NB4 (cell line): ENCODE measurements at regions not wholly inside any gene's neighbourhood (a gene's known extent, or its start where the extent isn't known, plus 50 kb on each side); places are given as distances from the start of the nearest gene placed in this dataset.

ENCODE experiments used
- DNase-seq: peaks from one replicate; pipeline ENCODE4 v3.0.0; 2010; ENCODE audit warnings: low read depth
- H3K4me3 ChIP-seq: one replicate; pipeline ENCODE4 v1.5.1; 2011; ENCODE audit warnings: mild to moderate bottlenecking, low read depth, low read length, moderate library complexity
- MYC ChIP-seq: IDR thresholded peaks from 2 replicates; pipeline ENCODE4 v1.6.1; 2011; ENCODE audit warnings: low read depth, low read length
- POLR2A ChIP-seq: IDR thresholded peaks from 2 replicates; pipeline ENCODE4 v1.6.1; 2011; ENCODE audit warnings: mild to moderate bottlenecking; ENCODE audit not compliant: insufficient read length; ENCODE audit errors: extremely low read depth
- TF ChIP-seq, protein P1 (sequence below): IDR thresholded peaks from one replicate; pipeline ENCODE4 v1.5.1; 2012; ENCODE audit warnings: low read depth, low read length
- TF ChIP-seq, protein P2 (sequence below): IDR thresholded peaks from 2 replicates; pipeline ENCODE4 v1.6.1; 2011; ENCODE audit warnings: low read depth, low read length

DNA sequence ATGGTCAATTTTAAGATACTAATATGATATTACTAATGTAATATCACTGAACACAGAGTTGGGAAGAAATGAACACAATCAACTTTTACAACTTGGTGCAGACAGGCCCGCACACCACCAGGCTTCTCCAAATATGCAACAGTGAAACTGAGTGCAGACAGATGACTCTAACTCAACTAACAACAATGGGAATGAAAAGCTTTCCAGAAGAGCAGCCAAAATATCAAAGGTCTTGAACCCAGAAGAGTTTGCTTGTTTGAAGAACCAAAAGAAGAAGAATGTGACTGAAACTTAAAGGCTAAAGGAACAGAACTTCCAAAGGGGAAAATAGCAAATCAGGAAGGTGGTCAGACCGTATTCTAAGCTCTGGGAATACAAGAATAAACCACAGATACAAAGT lies 89.8 kb upstream of the COL11A1 start:
- H3K4me3 ChIP-seq = no peak overlapping the region
- TF ChIP-seq, protein P1, sequence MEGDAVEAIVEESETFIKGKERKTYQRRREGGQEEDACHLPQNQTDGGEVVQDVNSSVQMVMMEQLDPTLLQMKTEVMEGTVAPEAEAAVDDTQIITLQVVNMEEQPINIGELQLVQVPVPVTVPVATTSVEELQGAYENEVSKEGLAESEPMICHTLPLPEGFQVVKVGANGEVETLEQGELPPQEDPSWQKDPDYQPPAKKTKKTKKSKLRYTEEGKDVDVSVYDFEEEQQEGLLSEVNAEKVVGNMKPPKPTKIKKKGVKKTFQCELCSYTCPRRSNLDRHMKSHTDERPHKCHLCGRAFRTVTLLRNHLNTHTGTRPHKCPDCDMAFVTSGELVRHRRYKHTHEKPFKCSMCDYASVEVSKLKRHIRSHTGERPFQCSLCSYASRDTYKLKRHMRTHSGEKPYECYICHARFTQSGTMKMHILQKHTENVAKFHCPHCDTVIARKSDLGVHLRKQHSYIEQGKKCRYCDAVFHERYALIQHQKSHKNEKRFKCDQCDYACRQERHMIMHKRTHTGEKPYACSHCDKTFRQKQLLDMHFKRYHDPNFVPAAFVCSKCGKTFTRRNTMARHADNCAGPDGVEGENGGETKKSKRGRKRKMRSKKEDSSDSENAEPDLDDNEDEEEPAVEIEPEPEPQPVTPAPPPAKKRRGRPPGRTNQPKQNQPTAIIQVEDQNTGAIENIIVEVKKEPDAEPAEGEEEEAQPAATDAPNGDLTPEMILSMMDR = no peak
- TF ChIP-seq, protein P2, sequence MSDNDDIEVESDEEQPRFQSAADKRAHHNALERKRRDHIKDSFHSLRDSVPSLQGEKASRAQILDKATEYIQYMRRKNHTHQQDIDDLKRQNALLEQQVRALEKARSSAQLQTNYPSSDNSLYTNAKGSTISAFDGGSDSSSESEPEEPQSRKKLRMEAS = no peak
- TF ChIP-seq POLR2A (no peak), MYC (no peak)
- DNase-seq = no peak

DNA sequence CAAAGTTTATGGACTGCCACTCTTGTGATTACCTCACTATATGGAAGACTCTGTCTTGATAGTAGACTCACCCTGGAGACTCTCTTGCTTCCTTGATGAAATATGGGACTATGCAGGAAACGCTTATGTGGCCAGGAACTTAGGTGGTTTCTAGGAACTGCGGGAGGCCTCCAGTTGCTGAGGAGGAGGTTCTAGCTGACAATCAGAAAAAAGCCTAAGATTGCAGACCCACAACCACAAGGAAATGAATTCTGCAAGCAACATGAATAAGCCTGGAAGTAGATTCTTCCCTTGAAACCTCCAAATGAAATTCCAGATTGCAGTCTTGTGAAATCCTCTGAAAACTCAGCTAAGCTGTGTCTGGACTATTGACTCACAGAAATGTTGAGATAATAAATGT lies 88.9 kb upstream of the COL11A1 start:
- no peak for DNase-seq
- TF ChIP-seq MYC (no peak), POLR2A (no peak)
- TF ChIP-seq, protein P2 = no peak
- TF ChIP-seq, protein P1 = no peak
- no peak overlapping the region for H3K4me3 ChIP-seq

DNA sequence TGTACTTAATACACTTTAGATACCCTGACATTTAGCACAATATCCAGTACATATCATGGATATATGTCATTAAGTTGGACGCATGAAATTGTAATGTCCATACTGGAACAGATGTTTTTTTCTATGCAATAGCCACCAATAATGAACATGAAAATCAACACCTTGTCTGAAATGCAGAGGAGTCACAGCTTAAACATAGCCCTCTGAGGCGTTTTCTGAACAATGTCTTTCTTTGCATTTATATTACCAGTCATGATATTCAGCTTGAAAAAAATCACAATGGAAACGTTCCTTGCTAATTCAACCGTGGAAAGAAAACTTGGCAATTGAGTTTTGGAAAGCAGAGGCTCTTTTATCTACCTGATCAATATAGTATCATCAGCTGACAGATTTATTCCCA lies 86.7 kb upstream of the COL11A1 start:
- no peak for DNase-seq
- no peak overlapping the region for H3K4me3 ChIP-seq
- no peak for TF ChIP-seq POLR2A
- TF ChIP-seq, protein P2 = no peak
- TF ChIP-seq, protein P1 = no peak
- no peak for TF ChIP-seq MYC

DNA sequence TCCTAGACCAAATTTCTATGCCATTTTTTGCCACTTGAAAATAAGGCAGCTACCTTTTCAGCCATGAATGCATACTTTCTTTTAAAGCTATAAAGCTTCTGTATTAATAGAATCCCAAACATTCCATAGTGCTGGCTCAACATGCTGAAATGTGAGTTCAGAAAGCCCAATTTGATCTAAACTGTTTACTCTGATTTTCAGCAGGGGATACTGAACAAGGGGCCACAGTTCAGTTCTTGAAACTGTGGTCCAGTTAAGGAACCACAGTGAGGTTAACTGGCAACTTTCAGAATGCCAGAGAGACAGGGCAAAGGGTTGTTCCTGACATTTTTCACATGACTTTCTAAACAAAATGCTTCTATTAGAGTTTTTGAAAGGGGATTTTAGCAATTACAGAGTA lies 85.7 kb upstream of the COL11A1 start:
- TF ChIP-seq MYC = no peak
- TF ChIP-seq, protein P2 = no peak
- no peak for TF ChIP-seq POLR2A
- TF ChIP-seq, protein P1 = no peak
- H3K4me3 ChIP-seq = no peak overlapping the region
- DNase-seq = no peak

DNA sequence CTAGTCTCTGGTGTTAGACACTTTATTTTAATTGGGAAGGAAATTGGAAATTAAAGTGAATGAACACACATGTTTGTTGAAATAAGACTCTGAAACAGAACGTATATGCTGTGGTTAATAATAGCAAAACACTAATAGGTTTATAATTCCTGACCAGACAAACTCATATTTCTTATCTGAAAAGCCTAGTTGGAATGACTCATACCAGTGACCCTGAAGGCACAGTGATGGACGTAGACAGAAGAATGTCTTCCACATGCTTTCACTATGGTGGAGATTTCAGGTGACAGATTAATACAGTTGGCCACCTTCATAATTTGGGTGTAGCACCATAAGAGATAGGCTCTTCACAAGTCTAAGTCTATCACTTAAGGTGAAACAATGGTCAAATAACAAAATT lies 83.0 kb upstream of the COL11A1 start:
- TF ChIP-seq POLR2A (no peak), MYC (no peak)
- TF ChIP-seq, protein P2 = no peak
- TF ChIP-seq, protein P1 = no peak
- no peak for DNase-seq
- H3K4me3 ChIP-seq = no peak overlapping the region

DNA sequence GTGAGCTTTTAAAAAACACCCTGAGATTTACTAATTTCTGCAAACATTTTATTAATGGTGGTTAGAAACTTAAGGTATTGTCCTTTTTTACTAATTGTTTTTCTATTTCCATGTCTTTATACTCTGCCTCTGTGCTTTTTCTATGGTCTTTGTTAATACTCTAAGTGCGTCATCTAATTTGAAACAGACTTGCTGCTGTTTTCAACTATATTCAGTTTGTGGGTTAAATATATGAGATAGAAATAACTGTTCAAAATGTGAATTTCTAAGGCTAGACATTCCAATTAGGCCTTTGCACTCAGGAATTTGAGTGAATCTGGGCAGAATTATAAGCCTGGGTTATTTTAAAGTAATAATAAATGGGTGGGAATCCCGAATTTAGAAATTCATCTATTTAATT lies 82.4 kb upstream of the COL11A1 start:
- no peak overlapping the region for H3K4me3 ChIP-seq
- TF ChIP-seq MYC (no peak), POLR2A (no peak)
- TF ChIP-seq, protein P2 = no peak
- TF ChIP-seq, protein P1 = no peak
- DNase-seq = no peak
